ENCODE measurements at regions not wholly inside any gene's neighbourhood (a gene's known extent, or its start where the extent isn't known, plus 50 kb on each side); places are given as distances from the start of the nearest gene placed in this dataset.
"Not testable (repeated sequence)": the region's sequence is repeated elsewhere in the genome, so short reads cannot be mapped to it uniquely, and the experiment has no call there.

- Histone ChIP-seq H3K4me1 (ENCODE audit: control insufficient read depth in 1 of 2, insufficient read depth in 2 of 2, low read length in 2 of 2) (no peaks in the 10 kb centered on the region), H3K27ac (ENCODE audit: low read length) (no peak overlapping the region), H3K27me3 (ENCODE audit: low read depth, low read length) (no peaks in the 10 kb centered on the region), H3K36me3 (ENCODE audit: control insufficient read depth in 1 of 2, insufficient read depth in 2 of 2, low read length in 2 of 2) (no peaks in the 10 kb centered on the region), H3K9me3 (ENCODE audit: control insufficient read depth in 1 of 2, low read length in 2 of 2) (no peaks in the 10 kb centered on the region), H3K4me3 (ENCODE audit: low read depth in 1 of 2, low read length in 2 of 2) (no peak overlapping the region)
Observed at GRCh38 chr6:4336084-4336483, 200.7 kb upstream of the ECI2 start.

- not testable (repeated sequence) for H3K27ac ChIP-seq (ENCODE audit: low read length); H3K27me3 ChIP-seq (ENCODE audit: low read depth, low read length); H3K36me3 ChIP-seq (ENCODE audit: control insufficient read depth in 1 of 2, insufficient read depth in 2 of 2, low read length in 2 of 2); H3K9me3 ChIP-seq (ENCODE audit: control insufficient read depth in 1 of 2, low read length in 2 of 2); H3K4me1 ChIP-seq (ENCODE audit: control insufficient read depth in 1 of 2, insufficient read depth in 2 of 2, low read length in 2 of 2); H3K4me3 ChIP-seq (ENCODE audit: low read depth in 1 of 2, low read length in 2 of 2)
Observed at GRCh38 chr6:4334158-4334740, 198.9 kb upstream of the ECI2 start.

- H3K27me3 ChIP-seq (ENCODE audit: low read depth, low read length), result no peaks in the 10 kb centered on the region
- no peak overlapping the region for H3K4me3 ChIP-seq (ENCODE audit: low read depth in 1 of 2, low read length in 2 of 2)
- no peaks in the 10 kb centered on the region for H3K9me3 ChIP-seq (ENCODE audit: control insufficient read depth in 1 of 2, low read length in 2 of 2)
- no peaks in the 10 kb centered on the region for H3K4me1 ChIP-seq (ENCODE audit: control insufficient read depth in 1 of 2, insufficient read depth in 2 of 2, low read length in 2 of 2)
- H3K36me3 ChIP-seq (ENCODE audit: control insufficient read depth in 1 of 2, insufficient read depth in 2 of 2, low read length in 2 of 2), result no peaks in the 10 kb centered on the region
- no peak overlapping the region for H3K27ac ChIP-seq (ENCODE audit: low read length)
Observed at GRCh38 chr6:4327841-4328240, 192.5 kb upstream of the ECI2 start.

- no peaks in the 10 kb centered on the region for H3K27me3 ChIP-seq (ENCODE audit: low read depth, low read length)
- no peaks in the 10 kb centered on the region for H3K9me3 ChIP-seq (ENCODE audit: control insufficient read depth in 1 of 2, low read length in 2 of 2)
- H3K4me1 ChIP-seq (ENCODE audit: control insufficient read depth in 1 of 2, insufficient read depth in 2 of 2, low read length in 2 of 2), result peaks cover 5 to 8% of the 10 kb centered on the region in 2 donors
- no peak overlapping the region for H3K4me3 ChIP-seq (ENCODE audit: low read depth in 1 of 2, low read length in 2 of 2)
- no peak overlapping the region for H3K27ac ChIP-seq (ENCODE audit: low read length)
- H3K36me3 ChIP-seq (ENCODE audit: control insufficient read depth in 1 of 2, insufficient read depth in 2 of 2, low read length in 2 of 2), result no peaks in the 10 kb centered on the region
Observed at GRCh38 chr6:4324746-4325145, 189.4 kb upstream of the ECI2 start.

GRCh38 chr6:4323322-4323721 is 187.9 kb upstream of the ECI2 start:
- H3K36me3 ChIP-seq (ENCODE audit: control insufficient read depth in 1 of 2, insufficient read depth in 2 of 2, low read length in 2 of 2), result no peaks in the 10 kb centered on the region
- H3K27me3 ChIP-seq (ENCODE audit: low read depth, low read length), result no peaks in the 10 kb centered on the region
- H3K9me3 ChIP-seq (ENCODE audit: control insufficient read depth in 1 of 2, low read length in 2 of 2), result no peaks in the 10 kb centered on the region
- H3K27ac ChIP-seq (ENCODE audit: low read length), result no peak overlapping the region
- no peak overlapping the region for H3K4me3 ChIP-seq (ENCODE audit: low read depth in 1 of 2, low read length in 2 of 2)
- peaks cover 5 to 10% of the 10 kb centered on the region in 2 donors for H3K4me1 ChIP-seq (ENCODE audit: control insufficient read depth in 1 of 2, insufficient read depth in 2 of 2, low read length in 2 of 2)

- Histone ChIP-seq H3K4me3 (ENCODE audit: low read depth in 1 of 2, low read length in 2 of 2) (no peak overlapping the region), H3K9me3 (ENCODE audit: control insufficient read depth in 1 of 2, low read length in 2 of 2) (no peaks in the 10 kb centered on the region), H3K27ac (ENCODE audit: low read length) (no peak overlapping the region), H3K36me3 (ENCODE audit: control insufficient read depth in 1 of 2, insufficient read depth in 2 of 2, low read length in 2 of 2) (no peaks in the 10 kb centered on the region), H3K4me1 (ENCODE audit: control insufficient read depth in 1 of 2, insufficient read depth in 2 of 2, low read length in 2 of 2) (peaks cover 5 to 10% of the 10 kb centered on the region in 2 donors), H3K27me3 (ENCODE audit: low read depth, low read length) (no peaks in the 10 kb centered on the region)
Observed at GRCh38 chr6:4322846-4323309, 187.5 kb upstream of the ECI2 start.

GRCh38 chr6:4322134-4322845 is 186.9 kb upstream of the ECI2 start:
- H3K36me3 ChIP-seq (ENCODE audit: control insufficient read depth in 1 of 2, insufficient read depth in 2 of 2, low read length in 2 of 2), result no peaks in the 10 kb centered on the region
- no peak overlapping the region for H3K27ac ChIP-seq (ENCODE audit: low read length)
- H3K4me1 ChIP-seq (ENCODE audit: control insufficient read depth in 1 of 2, insufficient read depth in 2 of 2, low read length in 2 of 2), result peaks cover 5 to 16% of the 10 kb centered on the region in 2 donors
- H3K9me3 ChIP-seq (ENCODE audit: control insufficient read depth in 1 of 2, low read length in 2 of 2), result no peaks in the 10 kb centered on the region
- no peak overlapping the region for H3K4me3 ChIP-seq (ENCODE audit: low read depth in 1 of 2, low read length in 2 of 2)
- H3K27me3 ChIP-seq (ENCODE audit: low read depth, low read length), result no peaks in the 10 kb centered on the region

GRCh38 chr6:4320860-4321259 is 185.5 kb upstream of the ECI2 start:
- no peaks in the 10 kb centered on the region for H3K9me3 ChIP-seq (ENCODE audit: control insufficient read depth in 1 of 2, low read length in 2 of 2)
- H3K27ac ChIP-seq (ENCODE audit: low read length), result no peak overlapping the region
- no peaks in the 10 kb centered on the region for H3K36me3 ChIP-seq (ENCODE audit: control insufficient read depth in 1 of 2, insufficient read depth in 2 of 2, low read length in 2 of 2)
- peaks cover 5 to 19% of the 10 kb centered on the region in 2 donors for H3K4me1 ChIP-seq (ENCODE audit: control insufficient read depth in 1 of 2, insufficient read depth in 2 of 2, low read length in 2 of 2)
- no peaks in the 10 kb centered on the region for H3K27me3 ChIP-seq (ENCODE audit: low read depth, low read length)
- no peak overlapping the region for H3K4me3 ChIP-seq (ENCODE audit: low read depth in 1 of 2, low read length in 2 of 2)

- Histone ChIP-seq H3K4me1 (ENCODE audit: control insufficient read depth in 1 of 2, insufficient read depth in 2 of 2, low read length in 2 of 2) (peaks cover 5 to 19% of the 10 kb centered on the region in 2 donors), H3K9me3 (ENCODE audit: control insufficient read depth in 1 of 2, low read length in 2 of 2) (no peaks in the 10 kb centered on the region), H3K27me3 (ENCODE audit: low read depth, low read length) (no peaks in the 10 kb centered on the region), H3K4me3 (ENCODE audit: low read depth in 1 of 2, low read length in 2 of 2) (no peak overlapping the region), H3K27ac (ENCODE audit: low read length) (no peak overlapping the region), H3K36me3 (ENCODE audit: control insufficient read depth in 1 of 2, insufficient read depth in 2 of 2, low read length in 2 of 2) (no peaks in the 10 kb centered on the region)
Observed at GRCh38 chr6:4319981-4320683, 184.8 kb upstream of the ECI2 start.

GRCh38 chr6:4318321-4318720 is 182.9 kb upstream of the ECI2 start:
- no peak overlapping the region for H3K4me3 ChIP-seq (ENCODE audit: low read depth in 1 of 2, low read length in 2 of 2)
- H3K4me1 ChIP-seq (ENCODE audit: control insufficient read depth in 1 of 2, insufficient read depth in 2 of 2, low read length in 2 of 2), result peaks cover 5 to 19% of the 10 kb centered on the region in 2 donors
- no peaks in the 10 kb centered on the region for H3K9me3 ChIP-seq (ENCODE audit: control insufficient read depth in 1 of 2, low read length in 2 of 2)
- no peaks in the 10 kb centered on the region for H3K27me3 ChIP-seq (ENCODE audit: low read depth, low read length)
- H3K36me3 ChIP-seq (ENCODE audit: control insufficient read depth in 1 of 2, insufficient read depth in 2 of 2, low read length in 2 of 2), result no peaks in the 10 kb centered on the region
- H3K27ac ChIP-seq (ENCODE audit: low read length), result no peak overlapping the region

GRCh38 chr6:4316867-4317400 is 181.6 kb upstream of the ECI2 start:
- H3K9me3 ChIP-seq (ENCODE audit: control insufficient read depth in 1 of 2, low read length in 2 of 2), result peaks cover 0 to 4% of the 10 kb centered on the region in 2 donors
- no peaks in the 10 kb centered on the region for H3K36me3 ChIP-seq (ENCODE audit: control insufficient read depth in 1 of 2, insufficient read depth in 2 of 2, low read length in 2 of 2)
- no peak overlapping the region for H3K4me3 ChIP-seq (ENCODE audit: low read depth in 1 of 2, low read length in 2 of 2)
- peaks cover 5 to 19% of the 10 kb centered on the region in 2 donors for H3K4me1 ChIP-seq (ENCODE audit: control insufficient read depth in 1 of 2, insufficient read depth in 2 of 2, low read length in 2 of 2)
- H3K27ac ChIP-seq (ENCODE audit: low read length), result peak overlapping the region; percentile 73
- H3K27me3 ChIP-seq (ENCODE audit: low read depth, low read length), result no peaks in the 10 kb centered on the region

All from muscle layer of duodenum (tissue), 2 donors.